ENCODE measurements at regions not wholly inside any gene's neighbourhood (a gene's known extent, or its start where the extent isn't known, plus 50 kb on each side); places are given as distances from the start of the nearest gene placed in this dataset.

- Histone ChIP-seq H2AFZ (ENCODE audit: low read length) (no peak overlapping the region), H3K4me3 (ENCODE audit: low read length, poor library complexity, severe bottlenecking) (no peak overlapping the region), H3K27me3 (ENCODE audit: insufficient read depth, low read length, poor library complexity, severe bottlenecking) (no peaks in the 10 kb centered on the region), H3K36me3 (ENCODE audit: insufficient read depth, low read length) (no peaks in the 10 kb centered on the region), H3K4me1 (ENCODE audit: insufficient read depth, low read length, poor library complexity, severe bottlenecking) (no peaks in the 10 kb centered on the region), H3F3A (ENCODE audit: low read depth) (no peaks in the 10 kb centered on the region), H3K79me2 (ENCODE audit: insufficient read depth, low read length) (no peaks in the 10 kb centered on the region), H4K20me1 (ENCODE audit: insufficient read depth, low read length, poor library complexity, severe bottlenecking) (no peaks in the 10 kb centered on the region), H3K9ac (ENCODE audit: low read depth, low read length, poor library complexity, severe bottlenecking) (no peak overlapping the region), H3K4me2 (ENCODE audit: low read depth, low read length, poor library complexity, severe bottlenecking) (no peak overlapping the region), H3K9me3 (ENCODE audit: insufficient read depth, low read depth, low read length) (no peaks in the 10 kb centered on the region), H3K9me2 (replicated peaks; ENCODE audit: low read depth, low read length) (no peaks in the 10 kb centered on the region)
- TF ChIP-seq CTCF (conservative IDR thresholded peaks at IDR 0.05; ENCODE audit: low read length) (no peak), EZH2phosphoT487 (IDR thresholded peaks at IDR 0.05; ENCODE audit: borderline replicate concordance) (no peak)
Observed at GRCh38 chr2:54053830-54054229, 61.6 kb upstream of the ACYP2 start.

- H4K20me1 ChIP-seq (ENCODE audit: insufficient read depth, low read length, poor library complexity, severe bottlenecking), result no peaks in the 10 kb centered on the region
- no peak overlapping the region for H3K4me3 ChIP-seq (ENCODE audit: low read length, poor library complexity, severe bottlenecking)
- no peaks in the 10 kb centered on the region for H3K9me3 ChIP-seq (ENCODE audit: insufficient read depth, low read depth, low read length)
- H3K4me1 ChIP-seq (ENCODE audit: insufficient read depth, low read length, poor library complexity, severe bottlenecking), result no peaks in the 10 kb centered on the region
- no peaks in the 10 kb centered on the region for H3F3A ChIP-seq (ENCODE audit: low read depth)
- H3K79me2 ChIP-seq (ENCODE audit: insufficient read depth, low read length), result no peaks in the 10 kb centered on the region
- no peak overlapping the region for H2AFZ ChIP-seq (ENCODE audit: low read length)
- H3K27me3 ChIP-seq (ENCODE audit: insufficient read depth, low read length, poor library complexity, severe bottlenecking), result no peaks in the 10 kb centered on the region
- no peaks in the 10 kb centered on the region for H3K36me3 ChIP-seq (ENCODE audit: insufficient read depth, low read length)
- H3K9me2 ChIP-seq (replicated peaks; ENCODE audit: low read depth, low read length), result no peaks in the 10 kb centered on the region
- TF ChIP-seq CTCF (conservative IDR thresholded peaks at IDR 0.05; ENCODE audit: low read length), result peak; percentile 55
- TF ChIP-seq EZH2phosphoT487 (IDR thresholded peaks at IDR 0.05; ENCODE audit: borderline replicate concordance), result no peak
- no peak overlapping the region for H3K4me2 ChIP-seq (ENCODE audit: low read depth, low read length, poor library complexity, severe bottlenecking)
- H3K9ac ChIP-seq (ENCODE audit: low read depth, low read length, poor library complexity, severe bottlenecking), result no peak overlapping the region
Observed at GRCh38 chr2:54052825-54053718, 62.3 kb upstream of the ACYP2 start.

- Histone ChIP-seq H3K79me2 (ENCODE audit: insufficient read depth, low read length) (no peaks in the 10 kb centered on the region), H3K9me3 (ENCODE audit: insufficient read depth, low read depth, low read length) (no peaks in the 10 kb centered on the region), H3K36me3 (ENCODE audit: insufficient read depth, low read length) (no peaks in the 10 kb centered on the region), H3K4me1 (ENCODE audit: insufficient read depth, low read length, poor library complexity, severe bottlenecking) (no peaks in the 10 kb centered on the region), H2AFZ (ENCODE audit: low read length) (no peak overlapping the region), H3K9ac (ENCODE audit: low read depth, low read length, poor library complexity, severe bottlenecking) (no peak overlapping the region), H3K4me2 (ENCODE audit: low read depth, low read length, poor library complexity, severe bottlenecking) (no peak overlapping the region), H3K27me3 (ENCODE audit: insufficient read depth, low read length, poor library complexity, severe bottlenecking) (no peaks in the 10 kb centered on the region), H3K9me2 (replicated peaks; ENCODE audit: low read depth, low read length) (no peaks in the 10 kb centered on the region), H3F3A (ENCODE audit: low read depth) (no peaks in the 10 kb centered on the region), H4K20me1 (ENCODE audit: insufficient read depth, low read length, poor library complexity, severe bottlenecking) (no peaks in the 10 kb centered on the region), H3K4me3 (ENCODE audit: low read length, poor library complexity, severe bottlenecking) (no peak overlapping the region)
- TF ChIP-seq EZH2phosphoT487 (IDR thresholded peaks at IDR 0.05; ENCODE audit: borderline replicate concordance) (no peak), CTCF (conservative IDR thresholded peaks at IDR 0.05; ENCODE audit: low read length) (no peak)
Observed at GRCh38 chr2:54050445-54050844, 65.0 kb upstream of the ACYP2 start.

Data from Loucy (cell line).